HG02973 (cell line): ENCODE measurements at regions not wholly inside any gene's neighbourhood (a gene's known extent, or its start where the extent isn't known, plus 50 kb on each side); places are given as distances from the start of the nearest gene placed in this dataset.
"Not testable (repeated sequence)": the region's sequence is repeated elsewhere in the genome, so short reads cannot be mapped to it uniquely, and the experiment has no call there.

Source experiments
- ATAC-seq: cut with Tn5 transposase; IDR thresholded peaks from one replicate; pipeline ENCODE4 v1.9.1; 2021; ENCODE audit warnings: moderate library complexity; ENCODE audit not compliant: unreplicated experiment

- no peak for ATAC-seq
Measured at GRCh38 chr13:71382285-71382684, 484.7 kb downstream of the DACH1 start.

- ATAC-seq, result no peak
Measured at GRCh38 chr13:71380191-71380590, 486.8 kb downstream of the DACH1 start.

GRCh38 chr13:71378961-71379905 is 487.8 kb downstream of the DACH1 start:
- no peak for ATAC-seq

- ATAC-seq, result no peak
Measured at GRCh38 chr13:71374471-71375049, 492.4 kb downstream of the DACH1 start.

- no peak for ATAC-seq
Measured at GRCh38 chr13:71368336-71368735, 498.7 kb downstream of the DACH1 start.

GRCh38 chr13:71360041-71360440 is 507.0 kb downstream of the DACH1 start:
- no peak for ATAC-seq

- ATAC-seq, result no peak
Measured at GRCh38 chr13:71359641-71360040, 507.4 kb downstream of the DACH1 start.

GRCh38 chr13:71358218-71358617 is 508.8 kb downstream of the DACH1 start:
- no peak for ATAC-seq

GRCh38 chr13:71355010-71355409 is 512.0 kb downstream of the DACH1 start:
- no peak for ATAC-seq

GRCh38 chr13:71350886-71351285 is 516.1 kb downstream of the DACH1 start:
- no peak for ATAC-seq

GRCh38 chr13:71345856-71346255 is 521.1 kb downstream of the DACH1 start:
- not testable (repeated sequence) for ATAC-seq

- ATAC-seq, result no peak
Measured at GRCh38 chr13:71339736-71340135, 527.3 kb downstream of the DACH1 start.

GRCh38 chr13:71339005-71339404 is 528.0 kb downstream of the DACH1 start:
- ATAC-seq, result no peak

- ATAC-seq, result no peak
Measured at GRCh38 chr13:71338070-71338469, 528.9 kb downstream of the DACH1 start.

- no peak for ATAC-seq
Measured at GRCh38 chr13:71327266-71327665, 539.7 kb downstream of the DACH1 start.

GRCh38 chr13:71325556-71325955 is 541.4 kb downstream of the DACH1 start:
- no peak for ATAC-seq

- ATAC-seq, result no peak
Measured at GRCh38 chr13:71323266-71323665, 543.7 kb downstream of the DACH1 start.

- ATAC-seq, result peak; percentile 54
Measured at GRCh38 chr13:71320452-71320851, 546.6 kb downstream of the DACH1 start.

- ATAC-seq, result no peak
Measured at GRCh38 chr13:71316792-71317363, 550.1 kb downstream of the DACH1 start.

GRCh38 chr13:71312923-71313322 is 554.1 kb downstream of the DACH1 start:
- ATAC-seq, result no peak

GRCh38 chr13:71309905-71310304 is 557.1 kb downstream of the DACH1 start:
- ATAC-seq, result no peak

GRCh38 chr13:71306821-71307220 is 560.2 kb downstream of the DACH1 start:
- no peak for ATAC-seq
